Glutamatergic neuron (in vitro differentiated cells): ENCODE measurements at regions not wholly inside any gene's neighbourhood (a gene's known extent, or its start where the extent isn't known, plus 50 kb on each side); places are given as distances from the start of the nearest gene placed in this dataset.

Source experiments
- DNase-seq: peaks from one replicate; pipeline ENCODE4 v3.0.0; 2022
- H3K27ac Mint-ChIP-seq: one replicate; pipeline ENCODE4 v1.8.0; 2020; ENCODE audit warnings: mild to moderate bottlenecking, mixed read lengths, inconsistent platforms; ENCODE audit not compliant: unreplicated experiment
- H3K27me3 Mint-ChIP-seq: one replicate; pipeline ENCODE4 v1.8.0; 2020; ENCODE audit warnings: mild to moderate bottlenecking, moderate library complexity, mixed read lengths, inconsistent platforms; ENCODE audit not compliant: unreplicated experiment
- H3K36me3 Mint-ChIP-seq: one replicate; pipeline ENCODE4 v1.8.0; 2020; ENCODE audit warnings: mild to moderate bottlenecking, mixed read lengths, inconsistent platforms; ENCODE audit not compliant: unreplicated experiment
- H3K4me1 Mint-ChIP-seq: one replicate; pipeline ENCODE4 v1.8.0; 2020; ENCODE audit warnings: mild to moderate bottlenecking, low read depth, mixed read lengths, inconsistent platforms; ENCODE audit not compliant: unreplicated experiment
- H3K4me3 Mint-ChIP-seq: one replicate; pipeline ENCODE4 v1.8.0; 2020; ENCODE audit warnings: mild to moderate bottlenecking, mixed read lengths, inconsistent platforms; ENCODE audit not compliant: unreplicated experiment
- H3K9me3 Mint-ChIP-seq: one replicate; pipeline ENCODE4 v1.8.0; 2020; ENCODE audit warnings: mild to moderate bottlenecking, moderate library complexity, mixed read lengths, inconsistent platforms; ENCODE audit not compliant: unreplicated experiment
- CTCF ChIP-seq: fragments of 200-600 bp; sonication (generic); IDR thresholded peaks from one replicate; pipeline ENCODE4 v1.5.0; 2021; ENCODE audit not compliant: partially characterized antibody, unreplicated experiment

- Mint-ChIP-seq H3K4me3 (no peak overlapping the region), H3K27me3 (no peaks in the 10 kb centered on the region), H3K36me3 (no peaks in the 10 kb centered on the region), H3K27ac (no peak overlapping the region), H3K9me3 (no peaks in the 10 kb centered on the region), H3K4me1 (peaks cover 3% of the 10 kb centered on the region)
- DNase-seq = no peak
- no peak for TF ChIP-seq CTCF
These were observed 499.0 kb downstream of the PDGFC start for GRCh38 chr4:156472624-156473023.

- TF ChIP-seq CTCF = no peak
- Mint-ChIP-seq H3K27ac (no peak overlapping the region), H3K9me3 (no peaks in the 10 kb centered on the region), H3K36me3 (no peaks in the 10 kb centered on the region), H3K27me3 (peaks cover 4% of the 10 kb centered on the region), H3K4me1 (no peaks in the 10 kb centered on the region), H3K4me3 (no peak overlapping the region)
- no peak for DNase-seq
These were observed 505.9 kb upstream of the CTSO start for GRCh38 chr4:156459584-156459983.

GRCh38 chr4:156456830-156457229 is 503.2 kb upstream of the CTSO start:
- Mint-ChIP-seq H3K9me3 (peaks cover 2% of the 10 kb centered on the region), H3K4me1 (no peaks in the 10 kb centered on the region), H3K27ac (no peak overlapping the region), H3K4me3 (no peak overlapping the region), H3K36me3 (no peaks in the 10 kb centered on the region), H3K27me3 (peaks cover 4% of the 10 kb centered on the region)
- TF ChIP-seq CTCF = no peak
- DNase-seq = no peak

GRCh38 chr4:156443488-156443887 is 489.8 kb upstream of the CTSO start:
- H3K4me3 Mint-ChIP-seq = no peak overlapping the region
- TF ChIP-seq CTCF = no peak
- no peak overlapping the region for H3K27ac Mint-ChIP-seq
- no peak for DNase-seq
- no peaks in the 10 kb centered on the region for H3K36me3 Mint-ChIP-seq
- H3K9me3 Mint-ChIP-seq = no peaks in the 10 kb centered on the region
- no peaks in the 10 kb centered on the region for H3K4me1 Mint-ChIP-seq
- H3K27me3 Mint-ChIP-seq = no peaks in the 10 kb centered on the region

GRCh38 chr4:156442912-156443311 is 489.2 kb upstream of the CTSO start:
- Mint-ChIP-seq H3K4me3 (no peak overlapping the region), H3K4me1 (no peaks in the 10 kb centered on the region), H3K27me3 (no peaks in the 10 kb centered on the region), H3K36me3 (no peaks in the 10 kb centered on the region), H3K27ac (no peak overlapping the region), H3K9me3 (no peaks in the 10 kb centered on the region)
- TF ChIP-seq CTCF = no peak
- DNase-seq = no peak
